Muscle of leg (tissue), 3 donors: ENCODE measurements at regions not wholly inside any gene's neighbourhood (a gene's known extent, or its start where the extent isn't known, plus 50 kb on each side); places are given as distances from the start of the nearest gene placed in this dataset.
"Not testable (repeated sequence)": the region's sequence is repeated elsewhere in the genome, so short reads cannot be mapped to it uniquely, and the experiment has no call there.

Experiments
- DNase-seq: peaks from one replicate; pipeline ENCODE4 v3.0.0; 2013
- H3K27ac ChIP-seq: one replicate; pipeline ENCODE4 v1.5.1; 2013; ENCODE audit warnings: mild to moderate bottlenecking, low read length, control low read depth
- H3K27me3 ChIP-seq: one replicate; pipeline ENCODE4 v1.6.1; 2013; ENCODE audit warnings: low read length; ENCODE audit not compliant: control insufficient read depth, insufficient read depth
- H3K36me3 ChIP-seq: one replicate; pipeline ENCODE4 v1.6.1; 2013; ENCODE audit warnings: low read length; ENCODE audit not compliant: control insufficient read depth, insufficient read depth
- H3K4me1 ChIP-seq: one replicate; pipeline ENCODE4 v1.6.1; 2013; ENCODE audit warnings: low read length; ENCODE audit not compliant: control insufficient read depth, insufficient read depth
- H3K4me3 ChIP-seq: one replicate; pipeline ENCODE4 v1.5.1; 2013; ENCODE audit warnings: low read length, control low read depth
- H3K9me3 ChIP-seq: replicated peaks from 2 replicates; pipeline ENCODE4 v1.6.1; 2013; ENCODE audit warnings: low read depth, low read length; ENCODE audit not compliant: control insufficient read depth
- WGBS: methylation state at CpG from one replicate; pipeline ENCODE4 v1.1.5; 2013; ENCODE audit warnings: missing lambda C conversion rate; ENCODE audit not compliant: insufficient coverage; 5-methylcytosine and 5-hydroxymethylcytosine counted together

DNA sequence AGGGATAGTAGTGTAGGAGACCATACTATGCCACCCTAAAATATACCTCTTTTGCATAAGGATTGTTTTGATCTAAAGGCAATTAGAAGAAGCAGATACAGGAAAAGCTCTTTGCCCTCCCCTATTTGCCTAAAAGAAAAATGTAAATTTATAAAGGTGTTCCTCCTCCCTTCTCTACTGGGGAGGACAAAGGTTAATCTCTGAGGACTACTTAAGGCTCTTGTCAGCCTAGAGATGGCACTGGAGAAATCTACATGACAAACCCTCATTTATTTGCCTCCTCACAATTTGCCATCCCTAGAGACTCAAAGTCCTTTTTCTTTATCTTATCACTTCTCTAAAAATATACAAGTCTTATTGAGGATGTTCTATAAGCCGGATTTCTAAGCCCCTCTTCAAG is 1021.8 kb downstream of the STPG2 start:
- no CpG with 5 or more reads among the region's 1 CpG for WGBS
- no peak overlapping the region for H3K27ac ChIP-seq
- no peak overlapping the region for H3K4me3 ChIP-seq

DNA sequence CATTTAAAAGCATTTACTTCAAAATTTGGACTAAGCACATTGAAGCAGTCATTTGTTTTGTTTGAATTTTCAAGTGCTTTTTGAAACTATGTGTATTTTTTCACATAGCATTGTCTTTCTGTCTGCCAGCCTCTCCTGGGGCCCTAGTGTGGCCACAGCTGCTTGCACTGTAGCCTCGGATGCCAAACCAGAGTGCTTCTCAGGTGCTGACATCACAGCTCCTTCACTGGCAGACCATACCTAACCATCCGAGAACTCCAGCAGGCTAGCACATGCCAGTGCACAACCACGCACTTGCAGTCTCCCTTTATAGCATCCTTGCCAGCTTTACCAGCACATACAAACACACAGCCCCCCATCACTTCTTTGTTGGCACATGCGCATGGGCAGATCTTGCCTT is 1019.7 kb downstream of the STPG2 start:
- no peak overlapping the region for H3K27ac ChIP-seq
- WGBS = 78% methylated on average over 4 of the region's 4 CpGs

More for the DNA sequence above, 1021.8 kb downstream of the STPG2 start:
- Histone ChIP-seq H3K27me3 (no peaks in the 10 kb centered on the region), H3K36me3 (no peaks in the 10 kb centered on the region), H3K9me3 (no peaks in the 10 kb centered on the region), H3K4me1 (no peaks in the 10 kb centered on the region)
- DNase-seq = no peak

DNA sequence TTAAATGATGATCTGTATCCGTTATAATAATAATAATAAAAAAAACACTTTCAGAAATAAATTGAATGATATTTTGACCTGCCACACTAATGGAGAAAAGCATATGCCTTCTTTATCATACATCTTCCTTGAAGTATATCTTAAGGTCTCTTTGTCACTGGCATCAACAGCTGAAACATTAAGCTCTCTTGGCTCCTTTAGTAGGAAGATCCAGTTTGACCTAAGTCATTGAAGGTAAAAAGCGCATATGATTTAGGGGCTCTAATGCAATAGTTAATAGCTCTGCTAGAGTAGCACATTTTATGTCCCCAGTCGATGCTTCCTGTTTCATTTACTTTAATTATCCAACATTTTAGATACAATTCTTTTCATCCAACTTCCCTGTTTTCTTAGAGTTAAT is 1010.8 kb downstream of the STPG2 start:
- H3K4me3 ChIP-seq = no peak overlapping the region
- H3K27ac ChIP-seq = no peak overlapping the region
- no peak for DNase-seq
- H3K36me3 ChIP-seq = no peaks in the 10 kb centered on the region
- no peaks in the 10 kb centered on the region for H3K9me3 ChIP-seq
- WGBS = no CpG with 5 or more reads among the region's 3 CpGs
- H3K4me1 ChIP-seq = no peaks in the 10 kb centered on the region
- H3K27me3 ChIP-seq = no peaks in the 10 kb centered on the region

More for the DNA sequence above, 1019.7 kb downstream of the STPG2 start:
- H3K4me1 ChIP-seq = no peaks in the 10 kb centered on the region
- H3K36me3 ChIP-seq = no peaks in the 10 kb centered on the region
- no peaks in the 10 kb centered on the region for H3K27me3 ChIP-seq
- H3K4me3 ChIP-seq = no peak overlapping the region
- H3K9me3 ChIP-seq = no peaks in the 10 kb centered on the region
- DNase-seq = no peak

DNA sequence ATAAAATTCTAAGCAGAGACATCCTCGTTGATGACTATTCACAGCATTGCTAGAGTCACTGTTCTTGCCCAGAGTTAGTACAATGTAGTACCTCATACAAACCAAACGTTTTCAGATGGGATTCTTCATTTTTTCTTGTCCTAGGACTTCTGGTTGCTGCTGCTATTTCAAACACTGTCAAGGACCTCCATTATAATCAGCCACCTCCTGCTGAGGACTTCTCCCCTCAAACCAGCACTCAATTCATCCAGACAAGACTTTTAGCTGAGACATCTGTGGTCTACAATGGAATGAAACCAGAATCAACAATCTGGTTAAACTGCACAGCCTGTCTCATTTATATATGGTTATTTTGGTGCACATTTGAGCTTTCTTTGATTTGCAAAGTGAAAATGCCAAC is 1008.8 kb downstream of the STPG2 start:
- 44% methylated on average over 2 of the region's 2 CpGs for WGBS
- no peak for DNase-seq
- Histone ChIP-seq H3K4me1 (no peaks in the 10 kb centered on the region), H3K27ac (no peak overlapping the region), H3K4me3 (no peak overlapping the region), H3K36me3 (no peaks in the 10 kb centered on the region), H3K27me3 (no peaks in the 10 kb centered on the region), H3K9me3 (no peaks in the 10 kb centered on the region)

DNA sequence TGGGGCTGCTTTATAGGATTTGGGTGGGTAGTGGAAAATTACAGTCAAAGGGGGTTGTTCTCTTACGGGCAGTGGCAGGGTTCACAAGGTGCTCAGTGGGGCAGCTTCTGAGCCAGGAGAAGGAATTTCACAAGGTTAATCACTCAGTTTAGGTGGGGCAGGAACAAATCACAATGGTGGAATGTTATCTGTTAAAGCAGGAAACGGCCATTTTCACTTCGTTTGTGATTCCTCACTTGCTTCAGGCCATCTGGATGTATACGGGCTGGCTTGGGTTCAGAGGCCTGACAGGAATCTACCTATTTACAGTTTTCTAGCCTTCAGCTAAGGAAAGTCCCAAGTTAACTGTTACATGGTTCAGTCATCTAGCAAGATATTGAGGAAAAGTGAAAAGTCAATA is 1003.5 kb downstream of the STPG2 start:
- Histone ChIP-seq H3K27me3 (no peaks in the 10 kb centered on the region), H3K36me3 (no peaks in the 10 kb centered on the region), H3K4me1 (no peaks in the 10 kb centered on the region), H3K4me3 (no peak overlapping the region), H3K9me3 (no peaks in the 10 kb centered on the region), H3K27ac (no peak overlapping the region)
- 73% methylated on average over 4 of the region's 4 CpGs for WGBS
- no peak for DNase-seq

DNA sequence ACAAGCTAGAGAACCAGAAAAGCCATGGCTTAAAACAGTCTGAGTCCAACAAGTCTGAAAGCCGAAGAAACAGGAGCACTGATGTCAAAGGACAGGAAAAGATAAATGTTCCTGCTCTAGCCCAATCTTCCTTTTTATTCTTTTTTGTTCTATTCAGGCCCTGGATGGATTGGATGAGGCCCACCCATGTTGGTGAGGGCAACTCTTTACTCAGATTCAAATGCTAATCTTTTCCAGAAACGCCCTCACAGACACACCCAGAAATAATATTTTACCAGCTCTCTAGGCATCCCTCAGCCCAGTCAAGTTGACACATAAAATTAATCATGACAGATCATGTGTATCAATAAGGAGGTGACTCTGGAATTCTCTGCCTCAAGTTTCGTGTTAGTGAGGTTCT is 1002.7 kb downstream of the STPG2 start:
- no peaks in the 10 kb centered on the region for H3K36me3 ChIP-seq
- no peak for DNase-seq
- no peak overlapping the region for H3K27ac ChIP-seq
- H3K4me1 ChIP-seq = no peaks in the 10 kb centered on the region
- H3K9me3 ChIP-seq = no peaks in the 10 kb centered on the region
- no peak overlapping the region for H3K4me3 ChIP-seq
- WGBS = 70% methylated on average over 2 of the region's 3 CpGs
- no peaks in the 10 kb centered on the region for H3K27me3 ChIP-seq

DNA sequence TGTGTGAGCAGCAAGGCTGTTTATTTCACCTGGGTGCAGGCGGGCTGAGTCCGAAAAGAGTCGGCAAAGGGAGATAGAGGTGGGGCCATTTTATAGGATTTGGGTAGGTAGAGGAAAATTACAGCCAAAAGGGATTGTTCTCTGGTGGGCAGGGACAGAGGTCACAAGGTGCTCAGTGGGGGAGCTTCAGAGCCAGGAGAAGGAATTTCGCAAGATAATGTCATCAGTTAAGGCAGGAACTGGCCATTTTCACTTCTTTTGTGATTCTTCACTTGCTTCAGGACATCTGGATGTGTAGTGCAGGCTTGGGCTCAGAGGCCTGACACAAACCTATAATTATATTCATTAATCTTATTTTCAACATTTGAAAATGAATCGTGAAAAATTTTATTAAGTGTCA is 1001.9 kb downstream of the STPG2 start:
- H3K9me3 ChIP-seq, H3K27me3 ChIP-seq, H3K4me1 ChIP-seq, H3K4me3 ChIP-seq, H3K27ac ChIP-seq, H3K36me3 ChIP-seq, DNase-seq: not testable (repeated sequence)
- WGBS = 89% methylated on average over 3 of the region's 5 CpGs

DNA sequence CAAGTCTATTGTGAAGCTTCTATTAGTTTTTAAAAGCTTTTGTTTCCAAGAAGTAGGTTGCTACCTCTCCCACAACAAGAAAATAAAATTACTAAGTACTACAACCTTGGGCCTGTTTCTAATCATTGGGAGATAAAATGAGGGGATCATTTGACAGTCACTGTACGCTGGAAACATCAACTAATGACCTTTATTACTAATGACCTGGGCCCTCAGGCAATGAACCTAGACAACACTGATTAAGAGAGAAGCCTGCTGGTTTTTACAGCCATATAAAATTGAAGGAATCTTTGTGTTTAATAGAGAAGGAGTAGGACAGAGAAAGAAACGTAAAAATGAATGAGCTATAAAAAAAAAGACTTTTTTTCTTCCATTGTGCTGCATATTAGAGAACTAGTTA is 1000.9 kb downstream of the STPG2 start:
- WGBS = no CpG with 5 or more reads among the region's 2 CpGs
- Histone ChIP-seq H3K4me3 (no peak overlapping the region), H3K27me3 (no peaks in the 10 kb centered on the region), H3K36me3 (no peaks in the 10 kb centered on the region), H3K27ac (no peak overlapping the region), H3K4me1 (no peaks in the 10 kb centered on the region), H3K9me3 (no peaks in the 10 kb centered on the region)
- DNase-seq = no peak

DNA sequence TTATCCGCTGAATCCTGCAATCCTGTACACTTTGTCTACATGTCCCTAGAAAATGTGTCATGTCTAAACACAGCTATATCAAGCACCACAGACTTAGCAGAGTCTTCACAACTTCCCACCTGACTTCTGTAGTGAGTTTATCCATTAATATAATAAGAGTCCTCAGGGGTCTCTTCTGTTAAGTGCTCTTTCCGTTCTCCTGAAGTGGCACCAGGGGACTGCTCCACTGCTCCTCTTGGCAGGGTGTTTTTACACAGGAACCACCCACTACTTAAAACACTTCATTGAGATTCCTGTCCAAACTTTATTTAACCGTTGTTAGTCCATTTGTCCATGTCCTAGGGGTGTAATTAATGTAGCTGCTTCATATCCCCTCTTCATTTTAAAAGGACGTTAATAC is 1000.4 kb downstream of the STPG2 start:
- no peaks in the 10 kb centered on the region for H3K36me3 ChIP-seq
- H3K9me3 ChIP-seq = no peaks in the 10 kb centered on the region
- no peaks in the 10 kb centered on the region for H3K27me3 ChIP-seq
- H3K4me1 ChIP-seq = no peaks in the 10 kb centered on the region
- no peak overlapping the region for H3K4me3 ChIP-seq
- no CpG with 5 or more reads among the region's 4 CpGs for WGBS
- peak; percentile 3 for DNase-seq
- H3K27ac ChIP-seq = no peak overlapping the region

DNA sequence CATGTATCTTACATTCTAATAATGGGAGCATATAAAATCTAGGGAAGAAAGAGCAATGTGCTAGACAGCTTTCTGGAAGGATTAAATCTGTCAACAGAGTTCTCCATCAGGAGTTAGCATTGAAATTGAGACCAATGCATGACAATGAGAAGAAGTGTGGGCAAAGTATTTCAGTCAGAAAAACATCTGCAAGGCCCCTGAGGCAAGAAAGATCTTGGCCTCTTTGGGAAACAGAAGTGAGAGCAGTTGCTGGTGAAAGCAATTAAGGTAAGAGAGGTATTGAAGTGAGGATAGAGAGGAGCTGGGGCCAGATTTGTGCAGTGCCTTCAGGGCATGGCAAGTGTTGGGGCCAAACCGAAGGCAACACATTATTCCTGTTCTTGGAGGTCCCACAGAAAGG is 999.1 kb downstream of the STPG2 start:
- no peaks in the 10 kb centered on the region for H3K9me3 ChIP-seq
- no CpG with 5 or more reads among the region's 1 CpG for WGBS
- no peaks in the 10 kb centered on the region for H3K36me3 ChIP-seq
- H3K27ac ChIP-seq = no peak overlapping the region
- no peaks in the 10 kb centered on the region for H3K27me3 ChIP-seq
- H3K4me1 ChIP-seq = no peaks in the 10 kb centered on the region
- DNase-seq = no peak
- H3K4me3 ChIP-seq = no peak overlapping the region

DNA sequence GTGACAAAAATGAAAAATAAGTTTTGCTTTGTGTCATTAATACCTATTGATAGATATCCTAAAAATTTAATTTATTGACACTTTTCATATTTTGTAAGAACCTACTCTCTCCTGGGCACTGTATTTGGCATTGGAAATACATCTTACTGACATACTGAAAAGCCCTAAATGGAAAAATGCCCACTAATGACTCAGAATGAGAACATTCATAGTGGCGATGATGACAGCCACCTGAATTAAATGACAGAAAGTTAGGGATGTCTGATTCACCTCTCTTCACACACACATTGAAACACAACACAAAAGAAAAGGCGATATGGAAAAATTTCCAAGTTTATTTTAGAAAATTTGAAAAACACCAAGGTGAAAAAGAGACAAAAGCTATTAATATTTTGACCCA is 992.3 kb downstream of the STPG2 start:
- no peak for DNase-seq
- Histone ChIP-seq H3K27me3 (no peaks in the 10 kb centered on the region), H3K9me3 (no peaks in the 10 kb centered on the region), H3K4me3 (no peak overlapping the region), H3K36me3 (no peaks in the 10 kb centered on the region), H3K27ac (no peak overlapping the region), H3K4me1 (no peaks in the 10 kb centered on the region)
- WGBS = no CpG with 5 or more reads among the region's 2 CpGs
